Mesodermal cell (in vitro differentiated cells): ENCODE measurements at regions not wholly inside any gene's neighbourhood (a gene's known extent, or its start where the extent isn't known, plus 50 kb on each side); places are given as distances from the start of the nearest gene placed in this dataset.
"Not testable (repeated sequence)": the region's sequence is repeated elsewhere in the genome, so short reads cannot be mapped to it uniquely, and the experiment has no call there.

Experiments used
- H3K27ac ChIP-seq: 2 replicates; pipeline ENCODE4 v1.7.0; 2013; ENCODE audit warnings: mild to moderate bottlenecking, low read depth, low read length, moderate library complexity; ENCODE audit not compliant: severe bottlenecking
- H3K36me3 ChIP-seq: 2 replicates; pipeline ENCODE4 v1.7.1; 2013; ENCODE audit warnings: mild to moderate bottlenecking, low read length, moderate library complexity; ENCODE audit not compliant: control insufficient read depth, insufficient read depth
- H3K4me1 ChIP-seq: one replicate; pipeline ENCODE4 v1.7.1; 2013; ENCODE audit warnings: mild to moderate bottlenecking, low read length; ENCODE audit not compliant: insufficient read depth, control insufficient read depth, poor library complexity, severe bottlenecking
- H3K4me3 ChIP-seq: 2 replicates; pipeline ENCODE4 v1.7.0; 2013; ENCODE audit warnings: low read length, control low read depth, mild to moderate bottlenecking; ENCODE audit not compliant: insufficient read depth, poor library complexity, severe bottlenecking; ENCODE audit errors: extremely low read depth
- H3K9me3 ChIP-seq: 2 replicates; pipeline ENCODE4 v1.7.1; 2013; ENCODE audit warnings: mild to moderate bottlenecking, low read length, moderate library complexity; ENCODE audit not compliant: control insufficient read depth
- WGBS, 2 experiments: methylation state at CpG; one replicate each; pipeline ENCODE4 v1.1.5; 2013; ENCODE audit warnings: missing lambda C conversion rate in 2 of 2; ENCODE audit not compliant: insufficient coverage in 2 of 2; 5-methylcytosine and 5-hydroxymethylcytosine counted together

DNA sequence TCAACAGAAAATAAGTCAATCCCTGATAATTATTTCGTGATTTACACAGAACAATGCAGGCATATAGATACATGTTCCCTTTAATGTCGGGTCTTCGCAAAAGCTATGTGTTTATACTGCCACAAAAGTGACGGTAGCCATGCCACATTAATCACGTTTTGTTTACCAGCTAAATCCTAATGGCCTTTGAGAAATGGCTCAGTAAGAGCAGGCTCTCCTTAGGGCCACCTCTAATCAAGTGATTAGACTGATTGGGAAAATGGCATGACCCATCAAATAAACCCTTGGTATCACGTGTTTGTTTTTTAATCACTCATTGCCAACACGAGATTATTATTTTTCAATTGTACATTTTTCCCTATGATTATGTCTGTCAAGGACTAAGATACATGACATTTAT lies 102.0 kb upstream of the USP25 start:
- H3K4me3 ChIP-seq = no peak overlapping the region
- no peaks in the 10 kb centered on the region for H3K36me3 ChIP-seq
- H3K9me3 ChIP-seq = no peaks in the 10 kb centered on the region
- WGBS, 2 experiments = 82 to 98% methylated on average over 4 of the region's 7 CpGs
- no peak overlapping the region for H3K27ac ChIP-seq
- no peaks in the 10 kb centered on the region for H3K4me1 ChIP-seq

DNA sequence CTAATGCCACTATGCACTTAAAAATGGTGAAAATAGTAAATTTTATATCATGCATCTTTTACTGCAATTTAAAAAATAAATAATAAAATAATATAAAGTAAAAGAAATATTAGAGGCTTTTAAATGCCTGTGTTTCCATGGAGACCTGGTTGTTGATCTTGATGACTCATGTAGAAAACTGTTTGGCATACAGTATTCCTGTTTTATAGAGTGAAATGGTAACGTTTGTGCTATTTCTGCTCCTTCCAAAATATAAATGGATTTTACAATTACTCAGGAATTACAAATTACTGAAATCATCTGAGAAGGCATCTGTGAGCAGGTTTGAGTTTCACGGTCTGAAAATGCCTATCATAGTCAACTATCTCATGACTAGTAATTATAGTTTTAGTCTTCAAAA lies 98.4 kb upstream of the USP25 start:
- Histone ChIP-seq H3K9me3 (no peaks in the 10 kb centered on the region), H3K4me3 (no peak overlapping the region), H3K36me3 (no peaks in the 10 kb centered on the region), H3K4me1 (no peaks in the 10 kb centered on the region), H3K27ac (no peak overlapping the region)
- no CpG with 5 or more reads among the region's 2 CpGs for WGBS, 2 experiments

DNA sequence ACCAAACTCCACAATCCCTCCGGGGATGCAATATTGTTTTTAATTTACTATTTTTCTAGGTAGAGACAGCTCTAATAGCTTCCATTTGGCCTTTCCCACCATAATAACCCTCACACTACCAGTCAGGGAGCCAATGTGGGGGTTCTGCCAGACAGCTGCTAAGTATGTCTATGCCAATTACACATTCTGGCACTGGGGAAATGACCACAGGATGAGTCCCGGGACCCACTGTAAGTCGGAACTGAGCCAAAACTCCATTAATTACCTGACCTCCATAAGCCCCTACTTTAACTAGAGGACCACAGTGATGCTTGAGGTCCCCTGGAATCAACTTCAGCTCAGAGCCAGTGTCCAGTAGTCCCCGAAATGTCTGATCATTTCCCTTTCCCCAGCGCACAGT lies 95.2 kb upstream of the USP25 start:
- not testable (repeated sequence) for H3K4me3 ChIP-seq, H3K27ac ChIP-seq, H3K9me3 ChIP-seq, H3K36me3 ChIP-seq, H3K4me1 ChIP-seq
- WGBS, 2 experiments = 68 to 79% methylated on average over 2 to 3 of the region's 5 CpGs

DNA sequence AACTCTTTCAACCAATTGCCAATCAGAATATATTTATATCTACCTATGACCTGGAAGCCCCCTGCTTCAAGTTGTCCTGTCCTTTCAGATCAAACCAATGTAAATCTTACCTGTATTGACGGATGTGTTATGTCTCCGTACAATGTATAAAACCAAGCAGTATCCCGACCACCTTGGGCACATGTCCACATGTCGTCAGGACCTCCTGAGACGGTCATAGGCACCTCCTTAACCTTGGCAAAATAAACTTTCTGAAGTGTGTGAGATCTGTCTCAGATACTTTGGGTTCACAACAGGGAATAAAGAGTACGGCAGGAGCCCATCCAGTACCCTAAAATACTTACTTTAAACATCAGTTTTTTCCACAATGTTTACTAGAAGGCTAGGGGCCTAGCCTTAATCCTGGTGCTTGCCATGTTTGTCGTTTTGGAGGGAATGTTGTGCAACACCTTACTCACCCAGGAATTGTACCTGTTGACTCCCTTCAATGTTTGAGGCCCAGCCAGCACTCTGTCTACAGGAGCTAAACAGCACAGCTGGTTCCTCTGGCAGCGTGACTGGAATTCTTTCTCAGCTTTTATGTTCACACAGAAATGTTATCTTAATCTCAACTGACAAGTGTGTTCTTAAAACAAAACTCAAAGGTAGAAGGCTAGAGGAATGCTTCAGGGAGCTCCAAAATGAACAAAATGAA lies 90.8 kb upstream of the USP25 start:
- H3K4me3 ChIP-seq = no peak overlapping the region
- H3K9me3 ChIP-seq = no peaks in the 10 kb centered on the region
- 84 to 89% methylated on average over 6 to 8 of the region's 8 CpGs for WGBS, 2 experiments
- H3K27ac ChIP-seq = no peak overlapping the region
- no peaks in the 10 kb centered on the region for H3K4me1 ChIP-seq
- no peaks in the 10 kb centered on the region for H3K36me3 ChIP-seq

DNA sequence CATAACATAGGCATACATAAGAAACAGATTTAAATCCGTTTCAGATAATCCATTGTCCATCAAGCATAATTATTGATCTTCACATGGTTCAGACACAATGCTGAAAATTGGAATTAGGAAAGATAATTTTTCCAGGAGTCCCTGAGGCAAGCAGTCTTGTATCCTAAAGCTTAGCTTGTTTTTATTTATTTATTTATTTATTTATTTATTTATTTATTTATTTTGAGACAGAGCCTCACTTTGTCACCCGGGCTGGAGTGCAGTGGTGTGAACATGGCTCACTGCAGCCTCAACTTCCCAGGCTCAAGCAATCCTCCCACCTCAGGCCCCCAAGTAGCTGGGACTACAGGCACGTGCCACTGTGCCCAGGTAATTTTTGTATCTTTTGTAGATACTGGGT lies 89.7 kb upstream of the USP25 start:
- H3K4me1 ChIP-seq, H3K36me3 ChIP-seq, H3K9me3 ChIP-seq, H3K4me3 ChIP-seq, H3K27ac ChIP-seq: not testable (repeated sequence)
- 94% methylated on average over 2 of the region's 3 CpGs; no CpG with 5 or more reads in 1 of the 2 experiments for WGBS, 2 experiments

DNA sequence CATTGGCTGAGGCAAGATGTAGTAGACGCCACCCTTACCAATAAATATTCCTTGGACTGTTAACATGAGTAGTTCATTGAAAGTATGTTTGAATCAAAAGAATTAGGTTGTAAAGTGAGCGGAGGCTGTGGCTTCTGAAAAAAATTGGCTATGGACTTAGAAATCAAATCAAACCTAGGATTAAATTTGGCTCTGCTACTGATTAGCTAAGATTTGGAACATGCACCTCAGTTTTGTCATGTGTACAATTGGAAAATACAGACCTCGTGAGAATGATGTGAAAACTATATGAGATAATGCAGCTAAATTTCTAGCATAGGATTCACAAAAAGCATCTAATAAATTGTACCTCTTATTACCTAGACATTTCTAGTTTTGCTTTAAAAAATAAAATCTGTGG lies 85.3 kb upstream of the USP25 start:
- WGBS, 2 experiments = 100% methylated on average over 1 of the region's 3 CpGs
- H3K9me3 ChIP-seq = no peaks in the 10 kb centered on the region
- no peak overlapping the region for H3K4me3 ChIP-seq
- H3K4me1 ChIP-seq = no peaks in the 10 kb centered on the region
- H3K36me3 ChIP-seq = no peaks in the 10 kb centered on the region
- H3K27ac ChIP-seq = no peak overlapping the region

DNA sequence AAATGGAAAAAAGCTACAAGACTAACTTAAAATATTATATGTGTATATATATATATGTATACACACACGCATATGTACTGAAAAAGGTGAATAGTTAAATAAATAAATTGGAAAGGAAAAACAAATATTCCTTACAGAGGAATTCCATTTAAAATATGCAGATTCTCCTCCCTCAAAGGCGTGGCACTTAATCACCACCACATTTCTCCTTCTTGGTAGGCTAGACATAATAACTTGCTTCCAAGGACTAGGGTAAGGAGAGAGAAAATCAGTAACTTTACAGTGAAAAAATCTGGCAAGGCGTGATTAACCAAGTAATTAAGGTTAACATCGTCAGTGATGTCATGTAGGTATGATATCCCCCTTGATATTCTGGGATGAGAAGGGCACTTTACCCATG lies 84.0 kb upstream of the USP25 start:
- no peaks in the 10 kb centered on the region for H3K9me3 ChIP-seq
- H3K4me1 ChIP-seq = no peaks in the 10 kb centered on the region
- H3K4me3 ChIP-seq = no peak overlapping the region
- no peak overlapping the region for H3K27ac ChIP-seq
- no peaks in the 10 kb centered on the region for H3K36me3 ChIP-seq
- no CpG with 5 or more reads among the region's 4 CpGs for WGBS, 2 experiments

DNA sequence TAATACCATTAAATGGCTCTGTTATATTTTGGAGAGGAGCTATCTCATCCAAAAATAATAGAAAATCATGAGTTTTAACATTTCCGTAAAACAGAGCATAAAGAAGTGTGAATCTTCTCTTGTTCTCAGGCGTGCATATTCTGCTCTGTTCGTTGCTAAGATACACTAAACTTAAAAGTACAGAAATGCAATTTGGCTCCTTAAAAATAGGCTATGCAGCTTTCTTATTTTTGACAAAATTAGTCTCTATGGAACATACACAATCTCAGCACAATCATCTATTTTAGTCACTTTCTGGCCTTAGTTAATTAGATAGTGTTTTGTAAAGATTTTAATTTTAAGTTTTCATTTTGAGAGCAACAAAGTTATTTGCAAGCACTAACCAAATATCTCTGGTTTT lies 79.0 kb upstream of the USP25 start:
- WGBS, 2 experiments = 67 to 100% methylated on average over 2 to 3 of the region's 3 CpGs
- Histone ChIP-seq H3K27ac (no peak overlapping the region), H3K4me3 (no peak overlapping the region), H3K36me3 (no peaks in the 10 kb centered on the region), H3K4me1 (no peaks in the 10 kb centered on the region), H3K9me3 (no peaks in the 10 kb centered on the region)

DNA sequence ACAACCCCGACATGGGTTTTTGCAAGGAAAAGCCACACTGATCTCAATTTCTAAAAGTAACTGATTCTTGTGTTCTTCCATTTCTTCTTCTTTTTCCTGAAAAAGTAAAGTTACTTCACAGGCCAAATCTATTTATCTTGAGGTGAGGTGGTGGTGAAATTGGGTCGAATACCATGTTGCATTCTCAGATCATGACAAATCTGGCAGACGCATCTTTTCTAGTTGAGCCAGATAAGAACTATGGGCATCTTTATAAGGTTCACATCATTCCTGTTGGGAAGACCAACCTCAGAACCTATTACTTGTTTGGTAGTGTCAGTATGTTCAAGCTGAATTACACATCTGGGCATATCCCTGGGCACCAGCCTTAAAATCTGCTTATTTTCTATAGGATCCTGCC lies 78.6 kb upstream of the USP25 start:
- Histone ChIP-seq H3K9me3 (no peaks in the 10 kb centered on the region), H3K36me3 (no peaks in the 10 kb centered on the region), H3K4me3 (no peak overlapping the region), H3K27ac (no peak overlapping the region), H3K4me1 (no peaks in the 10 kb centered on the region)
- 0 to 67% methylated on average over 1 to 3 of the region's 3 CpGs for WGBS, 2 experiments

DNA sequence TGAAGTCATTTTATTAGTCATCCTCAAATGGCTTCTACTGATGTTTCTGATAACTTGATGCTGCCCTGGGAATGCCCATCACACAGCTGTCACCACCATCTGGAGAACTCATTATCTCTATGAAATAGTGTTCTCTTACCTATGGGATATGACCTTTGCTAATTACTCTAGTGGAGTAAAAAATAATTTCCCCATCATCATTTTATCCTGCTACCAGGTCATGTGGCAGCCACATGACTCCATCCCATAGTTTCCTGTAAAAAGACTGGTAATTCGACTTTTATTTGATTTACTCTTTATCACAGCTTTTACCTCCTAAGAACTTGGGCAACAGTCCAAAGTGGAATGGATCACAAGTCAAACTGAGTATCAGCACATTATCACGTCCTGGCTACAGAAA lies 76.1 kb upstream of the USP25 start:
- no peak overlapping the region for H3K27ac ChIP-seq
- no peaks in the 10 kb centered on the region for H3K9me3 ChIP-seq
- no peak overlapping the region for H3K4me3 ChIP-seq
- H3K4me1 ChIP-seq = no peaks in the 10 kb centered on the region
- 83 to 86% methylated on average over 1 to 2 of the region's 2 CpGs for WGBS, 2 experiments
- H3K36me3 ChIP-seq = no peaks in the 10 kb centered on the region

DNA sequence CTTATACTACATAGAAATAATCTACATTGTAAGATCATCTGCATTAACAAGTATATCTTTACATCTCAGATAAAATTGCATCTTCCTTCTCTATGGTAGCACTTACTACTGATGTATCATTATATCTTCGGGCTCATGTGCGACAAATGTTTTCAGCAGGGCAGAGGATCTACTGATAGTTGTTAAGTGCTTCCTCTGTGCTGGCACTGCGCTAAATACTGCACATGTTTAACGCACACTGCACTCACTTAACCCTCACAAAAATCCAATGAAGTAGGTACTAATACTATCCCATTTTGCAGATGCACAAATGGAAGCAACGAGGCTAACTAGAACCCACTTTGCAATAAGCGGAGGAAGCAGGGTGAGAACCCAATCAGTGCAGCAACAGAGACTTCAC lies 75.6 kb upstream of the USP25 start:
- Histone ChIP-seq H3K27ac (no peak overlapping the region), H3K4me1 (no peaks in the 10 kb centered on the region), H3K36me3 (no peaks in the 10 kb centered on the region), H3K4me3 (no peak overlapping the region), H3K9me3 (no peaks in the 10 kb centered on the region)
- WGBS, 2 experiments = 95 to 97% methylated on average over 4 to 6 of the region's 6 CpGs
